K562 (cell line): ENCODE measurements at regions not wholly inside any gene's neighbourhood (a gene's known extent, or its start where the extent isn't known, plus 50 kb on each side); places are given as distances from the start of the nearest gene placed in this dataset.

ENCODE experiments used
- ATAC-seq: fragments of 200-7000 bp; cut with Tn5 transposase; 3 replicates; pipeline ENCODE4 v1.9.1; 2020; ENCODE audit warnings: moderate library complexity
- BruUV-seq: library from RNA; stranded (reverse); fragments of 400-500 nt; replicated peaks from 2 replicates; lab custom pipeline; 2021; lab: Mats Ljungman, UMichigan
- CTCF ChIA-PET: fragments of 300-600 bp; formaldehyde crosslinking; extraction: SDS; loops from one replicate; lab custom pipeline; 2021; ENCODE audit warnings: low intra/inter-chr PET ratio; lab: Yijun Ruan, JAX
- POLR2A ChIA-PET: fragments of 300-600, 350-650 bp; sonication (Branson Sonifier 250); formaldehyde crosslinking; extraction: SDS; loops from one replicate; lab custom pipeline; 2021; ENCODE audit warnings: antibody characterized with exemption, inconsistent platforms; lab: Yijun Ruan, JAX
- DNase-seq, 4 experiments: peaks; one replicate each; pipeline versions ENCODE4 v3.0.0 to v3.0.0-alpha.2; 2011 to 2018; ENCODE audit warnings: low spot score in 3 of 4, mixed read lengths in 3 of 4; ENCODE audit errors: extremely low read depth in 1 of 4
- FAIRE-seq: peaks from 2 replicates; lab custom pipeline; 2011; peaks lifted over from hg19 to GRCh38; lab: Jason Lieb, UNC
- H2AFZ ChIP-seq: 2 replicates; pipeline ENCODE4 v1.6.0; 2011; ENCODE audit warnings: low read depth, low read length, control low read depth, inconsistent platforms
- H3K27ac ChIP-seq: fragments of 200-600 bp; 3 replicates; pipeline ENCODE4 v1.8.0; 2011; ENCODE audit warnings: low read depth, mild to moderate bottlenecking, control low read depth, inconsistent platforms, low read length, moderate library complexity, mixed read lengths; ENCODE audit errors: extremely low read depth
- H3K27me3 ChIP-seq, 2 experiments: fragments of 300-600 bp in 1 of 2; 2 replicates in 1 of 2; 3 replicates in 1 of 2; pipeline versions ENCODE4 v1.6.0 to v1.8.0; 2011; ENCODE audit warnings: inconsistent platforms in 2 of 2, low read length in 2 of 2, mild to moderate bottlenecking in 1 of 2, mixed read lengths in 1 of 2, moderate library complexity in 1 of 2; ENCODE audit not compliant: control insufficient read depth in 2 of 2, insufficient read depth in 2 of 2
- H3K36me3 ChIP-seq: fragments of 300-600 bp; 3 replicates; pipeline ENCODE4 v1.8.0; 2011; ENCODE audit warnings: mild to moderate bottlenecking, low read length, inconsistent platforms; ENCODE audit not compliant: control insufficient read depth, insufficient read depth
- H3K4me1 ChIP-seq, 2 experiments: fragments of 200-600 bp in 1 of 2; replicated peaks in 1 of 2; 2 replicates in 1 of 2; 3 replicates in 1 of 2; pipeline versions ENCODE4 v1.5.1 to v1.8.0; 2011; ENCODE audit warnings: inconsistent platforms in 2 of 2, low read length in 2 of 2, mild to moderate bottlenecking in 1 of 2, mixed read lengths in 1 of 2, moderate library complexity in 1 of 2; ENCODE audit not compliant: control insufficient read depth in 2 of 2, insufficient read depth in 2 of 2
- H3K4me2 ChIP-seq: 2 replicates; pipeline ENCODE4 v1.6.1; 2011; ENCODE audit warnings: low read length, control low read depth, inconsistent platforms, mixed read lengths; ENCODE audit not compliant: insufficient read depth
- H3K4me3 ChIP-seq: fragments of 200-600 bp; sonication (generic), shearing (Covaris generic); 2 replicates; pipeline ENCODE4 v1.5.1; 2016; ENCODE audit warnings: control low read depth, inconsistent platforms
- H3K79me2 ChIP-seq: fragments of 200-600 bp; 3 replicates; pipeline ENCODE4 v1.8.0; 2011; ENCODE audit warnings: low read length, inconsistent platforms; ENCODE audit not compliant: control insufficient read depth, insufficient read depth
- H3K9ac ChIP-seq, 2 experiments: 2 replicates each; pipeline versions ENCODE4 v1.6.0 to v1.6.1; 2011; ENCODE audit warnings: low read depth in 2 of 2, low read length in 2 of 2, control low read depth in 1 of 2, inconsistent platforms in 1 of 2, mild to moderate bottlenecking in 1 of 2, mixed read lengths in 1 of 2; ENCODE audit not compliant: insufficient read depth in 1 of 2
- H3K9me1 ChIP-seq: one replicate; pipeline ENCODE4 v1.6.0; 2011; ENCODE audit warnings: inconsistent platforms, mild to moderate bottlenecking, low read length, moderate library complexity; ENCODE audit not compliant: control insufficient read depth, insufficient read depth
- H3K9me3 ChIP-seq: replicated peaks from 2 replicates; pipeline ENCODE4 v1.5.1; 2011; ENCODE audit warnings: low read depth, low read length, inconsistent platforms; ENCODE audit not compliant: control insufficient read depth, insufficient read depth
- H4K20me1 ChIP-seq: replicated peaks from 2 replicates; pipeline ENCODE4 v1.6.1; 2011; ENCODE audit warnings: low read length, inconsistent platforms, mixed read lengths; ENCODE audit not compliant: control insufficient read depth, insufficient read depth
- CHCHD3 ChIP-seq: fragments of 250-450 bp; sonication (Bioruptor Pico); IDR thresholded peaks from 2 replicates; pipeline ENCODE4 v2.1.2; 2022; ENCODE audit warnings: mild to moderate bottlenecking
- MAFF ChIP-seq: IDR thresholded peaks from 2 replicates; pipeline ENCODE4 v1.6.1; 2012; ENCODE audit warnings: low read length, improper control_type of control experiment
- RAD21 ChIP-seq, 2 experiments: fragments of 250-450 bp in 1 of 2; fragments of 450-650 bp in 1 of 2; sonication (Bioruptor Pico) in 1 of 2; formaldehyde crosslinking in 1 of 2; IDR thresholded peaks in 1 of 2; conservative IDR thresholded peaks in 1 of 2; 2 replicates each; pipeline versions ENCODE4 v1.4.0 to v1.8.0; 2020 to 2022; ENCODE audit warnings: mild to moderate bottlenecking in 2 of 2, moderate library complexity in 1 of 2
- ZNF75A ChIP-seq: fragments of 450-650 bp; formaldehyde crosslinking; IDR thresholded peaks from 2 replicates; pipeline ENCODE4 v1.4.0; 2020; ENCODE audit warnings: mild to moderate bottlenecking
- ZSCAN29 ChIP-seq: fragments of 450-650 bp; IDR thresholded peaks from 2 replicates; pipeline ENCODE4 v1.6.1; 2017
- whole genome bisulfite sequencing: fragments of 100-300 bp; shearing (Covaris generic); methylation state at CpG from one replicate; pipeline ENCODE4 v1.1.6; 2016; ENCODE audit warnings: low coverage, mixed read lengths; ENCODE audit not compliant: insufficient coverage; ENCODE audit errors: missing lambda C conversion rate; 5-methylcytosine and 5-hydroxymethylcytosine counted together
- in situ Hi-C: fragments of 300-500 bp; cut with MboI; formaldehyde crosslinking; loops from 4 replicates; pipeline ENCODE4 v1.15.0; 2018; ENCODE audit warnings: inconsistent platforms, mixed read lengths
- intact Hi-C: fragments of 100-400 bp; cut with micrococcal nuclease; formaldehyde crosslinking; loops from 2 replicates; pipeline ENCODE4 v1.14.2; 2022
- TF ChIP-seq, protein P1 (sequence below): fragments of 250-450 bp; sonication (Bioruptor Pico); IDR thresholded peaks from 2 replicates; pipeline ENCODE4 v1.5.0; 2020; ENCODE audit warnings: mild to moderate bottlenecking, borderline replicate concordance

DNA sequence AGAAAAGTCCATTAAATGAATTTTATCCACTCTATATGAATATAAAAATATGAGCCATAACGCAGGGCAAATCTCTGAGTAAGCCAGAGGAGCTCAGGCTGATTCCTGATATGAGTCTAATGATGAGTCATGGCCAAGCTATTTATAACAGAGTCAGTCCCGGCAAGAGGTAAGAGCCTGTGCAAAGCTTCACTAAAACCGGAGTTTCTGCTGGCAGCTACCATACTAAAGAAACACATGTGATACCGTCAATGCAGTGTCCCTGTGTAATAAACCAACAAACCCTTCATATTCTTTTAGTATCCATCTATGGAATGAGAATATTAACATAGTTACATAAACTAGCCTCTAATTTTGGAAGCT is 319.4 kb downstream of the KCNC2 start:
- FAIRE-seq, result no peak
- 2% methylated on average over 4 of the region's 4 CpGs for WGBS
- DNase-seq, result no peak
- POLR2A ChIA-PET, result no interaction called here
- H3K9me1 ChIP-seq, result no peaks in the 10 kb centered on the region
- intact Hi-C loops, result no loop called here
- H3K4me3 ChIP-seq, result no peak overlapping the region
- in situ Hi-C loops, result no loop called here
- no peaks in the 10 kb centered on the region for H3K4me1 ChIP-seq
- ATAC-seq, result no peak
- H3K9me3 ChIP-seq, result no peaks in the 10 kb centered on the region
- H4K20me1 ChIP-seq, result no peaks in the 10 kb centered on the region
- no peak for TF ChIP-seq ZSCAN29
- no peak for TF ChIP-seq CHCHD3
- no peak for TF ChIP-seq MAFF
- no peak for TF ChIP-seq ZNF75A (CRISPR knock-in tag)
- no peaks in the 10 kb centered on the region for H3K36me3 ChIP-seq
- H3K79me2 ChIP-seq, result no peaks in the 10 kb centered on the region
- no TSS peak for BruUV-seq
- H3K4me2 ChIP-seq, result no peak overlapping the region
- H3K27ac ChIP-seq, result no peak overlapping the region
- CTCF ChIA-PET, result no interaction called here
- H3K27me3 ChIP-seq, result no peaks in the 10 kb centered on the region
- H3K9ac ChIP-seq, result no peak overlapping the region
- no peak overlapping the region for H2AFZ ChIP-seq

DNA sequence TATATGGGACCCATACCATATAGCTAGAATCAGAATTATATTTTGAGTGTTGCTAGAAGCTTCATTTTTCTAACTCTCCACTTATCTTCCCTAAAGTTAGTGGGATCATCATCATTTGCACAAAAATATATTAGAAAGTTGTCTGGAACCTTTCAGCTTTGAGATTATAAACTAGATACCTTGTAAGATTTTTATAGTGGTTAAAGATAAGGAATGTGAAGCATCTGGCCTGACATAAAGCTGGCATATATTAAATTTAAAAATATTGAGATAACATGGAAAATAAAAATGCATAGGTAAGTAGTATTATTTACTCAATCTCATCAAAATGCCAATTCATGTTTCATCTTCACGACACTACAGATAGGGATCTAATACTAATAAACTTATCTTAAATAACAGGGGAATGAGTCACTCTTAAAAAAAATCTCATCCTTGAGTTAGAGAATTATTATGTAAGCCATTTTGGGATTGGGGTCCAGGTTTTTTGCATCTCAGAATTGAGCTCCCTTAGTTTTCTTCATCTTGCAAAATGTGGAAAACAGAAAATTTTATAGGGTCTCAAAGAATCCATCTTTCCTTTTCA is 318.5 kb downstream of the KCNC2 start:
- intact Hi-C loops, result no loop called here
- FAIRE-seq, result no peak
- no TSS peak for BruUV-seq

More for the DNA sequence above, 318.5 kb downstream of the KCNC2 start:
- H3K27me3 ChIP-seq, result no peaks in the 10 kb centered on the region
- no peak overlapping the region for H2AFZ ChIP-seq
- H3K79me2 ChIP-seq, result no peaks in the 10 kb centered on the region
- no peaks in the 10 kb centered on the region for H3K9me1 ChIP-seq
- DNase-seq, result no peak
- no peaks in the 10 kb centered on the region for H3K9me3 ChIP-seq
- ATAC-seq, result no peak
- H3K27ac ChIP-seq, result no peak overlapping the region
- H3K9ac ChIP-seq, result no peak overlapping the region
- no peaks in the 10 kb centered on the region for H4K20me1 ChIP-seq
- TF ChIP-seq, protein P1, sequence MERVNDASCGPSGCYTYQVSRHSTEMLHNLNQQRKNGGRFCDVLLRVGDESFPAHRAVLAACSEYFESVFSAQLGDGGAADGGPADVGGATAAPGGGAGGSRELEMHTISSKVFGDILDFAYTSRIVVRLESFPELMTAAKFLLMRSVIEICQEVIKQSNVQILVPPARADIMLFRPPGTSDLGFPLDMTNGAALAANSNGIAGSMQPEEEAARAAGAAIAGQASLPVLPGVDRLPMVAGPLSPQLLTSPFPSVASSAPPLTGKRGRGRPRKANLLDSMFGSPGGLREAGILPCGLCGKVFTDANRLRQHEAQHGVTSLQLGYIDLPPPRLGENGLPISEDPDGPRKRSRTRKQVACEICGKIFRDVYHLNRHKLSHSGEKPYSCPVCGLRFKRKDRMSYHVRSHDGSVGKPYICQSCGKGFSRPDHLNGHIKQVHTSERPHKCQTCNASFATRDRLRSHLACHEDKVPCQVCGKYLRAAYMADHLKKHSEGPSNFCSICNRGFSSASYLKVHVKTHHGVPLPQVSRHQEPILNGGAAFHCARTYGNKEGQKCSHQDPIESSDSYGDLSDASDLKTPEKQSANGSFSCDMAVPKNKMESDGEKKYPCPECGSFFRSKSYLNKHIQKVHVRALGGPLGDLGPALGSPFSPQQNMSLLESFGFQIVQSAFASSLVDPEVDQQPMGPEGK (CRISPR knock-in tag), result no peak
- no peak for TF ChIP-seq RAD21 (CRISPR knock-in tag; conservative IDR thresholded peaks at IDR 0.05 in 1 of 2, IDR thresholded peaks at IDR 0.05 in 1 of 2)
- ChIA-PET POLR2A (interaction anchor here (0.7 kb wide), 1 partner anchor 9 kb away, joined by 3 read pairs; no protein-coding TSS in a partner anchor), CTCF (no interaction called here)
- WGBS, result 0% methylated on average over 1 of the region's 1 CpG
- no peak overlapping the region for H3K4me2 ChIP-seq
- in situ Hi-C loops, result no loop called here
- no peaks in the 10 kb centered on the region for H3K4me1 ChIP-seq
- no peaks in the 10 kb centered on the region for H3K36me3 ChIP-seq
- no peak overlapping the region for H3K4me3 ChIP-seq
